Breast epithelium (tissue), 4 donors: ENCODE measurements at regions not wholly inside any gene's neighbourhood (a gene's known extent, or its start where the extent isn't known, plus 50 kb on each side); places are given as distances from the start of the nearest gene placed in this dataset.

Source experiments
- DNase-seq, 2 donors: peaks; one replicate each; pipeline ENCODE4 v3.0.0-alpha.2; 2019; ENCODE audit warnings: low spot score in 2 of 2
- H3K27ac ChIP-seq, 2 donors: fragments of 200-600 bp; sonication (generic) in 1 of 2; one replicate each; pipeline ENCODE4 v1.5.1; 2016 to 2019; ENCODE audit warnings: mild to moderate bottlenecking in 1 of 2
- H3K27me3 ChIP-seq, 2 donors: fragments of 200-600 bp; sonication (generic) in 1 of 2; one replicate each; pipeline versions ENCODE4 v1.5.1 to v1.6.0; 2017 to 2019; ENCODE audit warnings: control low read depth in 1 of 2, mild to moderate bottlenecking in 1 of 2
- H3K36me3 ChIP-seq: fragments of 200-600 bp; one replicate; pipeline ENCODE4 v1.5.1; 2019
- H3K4me1 ChIP-seq, 2 donors: fragments of 200-600 bp; sonication (generic); one replicate each; pipeline ENCODE4 v1.5.1; 2016 to 2019; ENCODE audit warnings: control low read depth in 1 of 2
- H3K4me3 ChIP-seq, 3 donors: fragments of 200-600 bp; sonication (generic); 1 replicate in 2 of 3; 2 replicates in 1 of 3; pipeline ENCODE4 v1.5.1; 2016 to 2019; ENCODE audit warnings: mild to moderate bottlenecking in 3 of 3, moderate library complexity in 2 of 3
- H3K9me3 ChIP-seq, 2 donors: fragments of 200-600 bp; sonication (generic) in 1 of 2; one replicate each; pipeline ENCODE4 v1.5.1; 2016 to 2019; ENCODE audit warnings: control low read depth in 1 of 2
- POLR2A ChIP-seq: fragments of 450-650 bp; IDR thresholded peaks from one replicate; pipeline ENCODE4 v1.6.1; 2016; ENCODE audit warnings: antibody characterized with exemption, mild to moderate bottlenecking, moderate library complexity
- POLR2AphosphoS5 ChIP-seq, 3 donors: sonication (generic); formaldehyde crosslinking; IDR thresholded peaks; one replicate each; pipeline ENCODE4 v1.6.1; 2017; ENCODE audit warnings: antibody characterized with exemption in 3 of 3
- intact Hi-C: fragments of 100-400 bp; cut with DNase I; formaldehyde crosslinking; loops from one replicate; pipeline ENCODE4 v1.15.1; 2023; ENCODE audit warnings: low total_unique reads
- TF ChIP-seq, protein P1 (sequence below), 3 donors: fragments of 450-650 bp; IDR thresholded peaks; one replicate each; pipeline ENCODE4 v1.5.1; 2016 to 2017; ENCODE audit warnings: antibody characterized with exemption in 3 of 3, mild to moderate bottlenecking in 3 of 3, moderate library complexity in 3 of 3

DNA sequence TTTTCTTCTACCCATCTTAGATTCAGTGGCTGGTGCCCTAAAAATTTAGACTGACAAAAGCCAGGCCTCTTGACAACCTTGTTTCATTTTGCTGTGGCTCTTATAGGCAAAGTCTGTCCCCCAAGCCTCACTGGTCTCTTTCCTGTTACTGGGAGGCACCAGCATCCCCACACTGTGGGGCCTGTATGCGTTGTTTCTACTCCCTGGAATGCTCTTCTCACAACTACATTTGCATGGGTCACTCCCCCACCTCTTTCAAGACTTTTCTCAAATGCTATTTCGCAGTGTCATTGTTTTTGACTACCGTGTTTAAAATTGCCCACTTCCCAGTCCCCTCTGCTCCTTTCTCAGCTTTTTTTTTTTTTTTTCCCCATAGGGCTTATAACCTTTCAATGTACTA is 108.7 kb upstream of the DGKB start:
- no peaks in the 10 kb centered on the region for H3K36me3 ChIP-seq
- intact Hi-C loops, result no loop called here

DNA sequence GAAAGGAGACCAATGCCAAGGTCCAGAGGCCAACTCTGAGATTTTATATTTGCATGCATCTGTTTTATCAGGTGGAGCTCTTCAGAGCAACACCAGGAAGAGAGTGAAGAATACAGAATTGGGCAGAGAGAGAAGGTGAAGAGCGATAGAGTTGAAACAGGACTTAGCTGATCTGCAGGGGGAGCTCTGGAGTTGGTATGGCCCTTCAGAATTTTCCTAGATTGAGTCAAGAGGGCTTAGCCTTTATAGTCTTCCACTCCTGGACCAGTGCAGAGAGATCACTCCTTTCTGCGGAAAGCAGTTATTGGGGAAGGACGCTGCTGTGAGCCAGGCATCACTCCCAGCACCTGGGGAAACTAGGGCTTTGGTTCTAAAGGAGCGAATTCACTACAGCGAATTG is 105.0 kb upstream of the DGKB start:
- DNase-seq, result no peak
- H3K4me3 ChIP-seq, result no peak overlapping the region

More for the DNA sequence above, 108.7 kb upstream of the DGKB start:
- H3K9me3 ChIP-seq, result no peaks in the 10 kb centered on the region
- H3K4me1 ChIP-seq, result no peaks in the 10 kb centered on the region
- no peak overlapping the region for H3K4me3 ChIP-seq
- TF ChIP-seq POLR2A, result no peak
- TF ChIP-seq, protein P1, sequence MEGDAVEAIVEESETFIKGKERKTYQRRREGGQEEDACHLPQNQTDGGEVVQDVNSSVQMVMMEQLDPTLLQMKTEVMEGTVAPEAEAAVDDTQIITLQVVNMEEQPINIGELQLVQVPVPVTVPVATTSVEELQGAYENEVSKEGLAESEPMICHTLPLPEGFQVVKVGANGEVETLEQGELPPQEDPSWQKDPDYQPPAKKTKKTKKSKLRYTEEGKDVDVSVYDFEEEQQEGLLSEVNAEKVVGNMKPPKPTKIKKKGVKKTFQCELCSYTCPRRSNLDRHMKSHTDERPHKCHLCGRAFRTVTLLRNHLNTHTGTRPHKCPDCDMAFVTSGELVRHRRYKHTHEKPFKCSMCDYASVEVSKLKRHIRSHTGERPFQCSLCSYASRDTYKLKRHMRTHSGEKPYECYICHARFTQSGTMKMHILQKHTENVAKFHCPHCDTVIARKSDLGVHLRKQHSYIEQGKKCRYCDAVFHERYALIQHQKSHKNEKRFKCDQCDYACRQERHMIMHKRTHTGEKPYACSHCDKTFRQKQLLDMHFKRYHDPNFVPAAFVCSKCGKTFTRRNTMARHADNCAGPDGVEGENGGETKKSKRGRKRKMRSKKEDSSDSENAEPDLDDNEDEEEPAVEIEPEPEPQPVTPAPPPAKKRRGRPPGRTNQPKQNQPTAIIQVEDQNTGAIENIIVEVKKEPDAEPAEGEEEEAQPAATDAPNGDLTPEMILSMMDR (IDR thresholded peaks at IDR 0.05), result no peak
- TF ChIP-seq POLR2AphosphoS5 (IDR thresholded peaks at IDR 0.05), result no peak
- DNase-seq, result no peak
- H3K27me3 ChIP-seq, result no peaks in the 10 kb centered on the region
- H3K27ac ChIP-seq, result no peak overlapping the region

DNA sequence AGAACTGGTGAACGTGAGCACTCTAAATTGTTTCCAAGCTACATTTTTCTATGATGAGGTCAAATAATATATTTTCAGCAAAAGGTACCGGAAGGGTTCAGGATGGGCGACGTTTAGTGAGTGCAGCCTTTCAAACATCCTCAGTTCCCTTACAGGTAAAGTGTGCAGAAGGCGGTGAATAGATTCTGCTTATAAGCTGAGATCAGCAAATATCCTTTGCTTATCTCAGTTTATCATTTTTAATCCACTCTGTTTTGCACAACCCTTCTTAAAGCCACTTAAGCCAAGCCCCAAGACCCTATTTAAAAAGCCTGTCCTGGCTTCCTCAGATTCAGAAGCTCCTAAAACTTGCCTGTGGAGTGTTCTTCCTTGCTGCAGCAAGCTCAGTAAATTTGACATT is 103.1 kb upstream of the DGKB start:
- intact Hi-C loops, result no loop called here
- Histone ChIP-seq H3K4me1 (no peaks in the 10 kb centered on the region), H3K27ac (no peak overlapping the region), H3K36me3 (no peaks in the 10 kb centered on the region), H3K27me3 (no peaks in the 10 kb centered on the region), H3K4me3 (no peak overlapping the region), H3K9me3 (no peaks in the 10 kb centered on the region)
- no peak for DNase-seq
- TF ChIP-seq POLR2A, result no peak

More for the DNA sequence above, 105.0 kb upstream of the DGKB start:
- no peak overlapping the region for H3K27ac ChIP-seq
- H3K9me3 ChIP-seq, result no peaks in the 10 kb centered on the region
- intact Hi-C loops, result no loop called here
- H3K27me3 ChIP-seq, result no peaks in the 10 kb centered on the region
- TF ChIP-seq, protein P1 (IDR thresholded peaks at IDR 0.05), result no peak
- TF ChIP-seq POLR2AphosphoS5 (IDR thresholded peaks at IDR 0.05) (no peak), POLR2A (no peak)
- H3K36me3 ChIP-seq, result no peaks in the 10 kb centered on the region
- H3K4me1 ChIP-seq, result no peaks in the 10 kb centered on the region

DNA sequence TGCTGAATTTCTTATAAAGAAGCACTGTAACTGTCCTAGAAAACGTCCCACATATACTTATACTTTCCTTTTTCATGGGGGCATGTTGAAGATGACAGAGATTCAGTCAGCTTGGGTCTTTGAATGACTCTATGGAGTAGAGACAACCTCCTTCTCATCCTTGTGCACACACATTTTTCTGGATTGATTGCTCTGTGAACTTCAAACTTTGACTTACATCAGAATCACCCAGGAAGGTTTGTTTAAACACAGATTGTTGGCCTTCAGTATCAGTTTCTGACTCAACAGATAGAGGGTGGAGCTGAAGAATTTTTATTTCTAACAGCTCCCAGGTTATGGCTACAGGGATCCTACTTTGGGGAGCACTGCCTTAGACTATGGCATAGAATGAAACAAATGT is 97.6 kb upstream of the DGKB start:
- H3K4me1 ChIP-seq, result no peaks in the 10 kb centered on the region
- TF ChIP-seq, protein P1 (IDR thresholded peaks at IDR 0.05), result no peak
- H3K4me3 ChIP-seq, result no peak overlapping the region
- DNase-seq, result no peak
- no peaks in the 10 kb centered on the region for H3K9me3 ChIP-seq
- intact Hi-C loops, result no loop called here
- no peaks in the 10 kb centered on the region for H3K36me3 ChIP-seq
- no peak overlapping the region for H3K27ac ChIP-seq
- H3K27me3 ChIP-seq, result no peaks in the 10 kb centered on the region

DNA sequence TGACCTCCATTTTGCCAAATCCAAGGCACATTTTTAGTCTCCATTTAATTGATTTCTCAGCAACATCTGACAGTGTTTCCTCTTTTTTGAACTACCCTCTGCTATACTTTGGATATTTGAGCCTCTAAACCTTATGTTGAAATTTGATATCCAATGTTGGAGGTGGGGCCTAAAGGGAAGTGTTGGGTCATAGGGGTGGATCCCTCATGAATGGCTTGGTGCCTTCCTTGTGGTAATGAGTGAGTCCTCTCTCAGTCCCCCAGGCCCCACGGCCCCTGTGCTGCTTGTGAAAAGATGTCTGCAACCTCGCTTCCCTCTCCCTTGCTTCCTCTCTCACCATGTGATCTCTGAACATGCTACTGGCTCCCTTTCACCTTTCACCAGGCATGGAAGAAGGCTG is 96.8 kb upstream of the DGKB start:
- intact Hi-C loops, result no loop called here
- Histone ChIP-seq H3K27me3 (no peaks in the 10 kb centered on the region), H3K36me3 (no peaks in the 10 kb centered on the region), H3K4me3 (no peak overlapping the region), H3K27ac (no peak overlapping the region), H3K4me1 (no peaks in the 10 kb centered on the region), H3K9me3 (no peaks in the 10 kb centered on the region)
- TF ChIP-seq, protein P1 (IDR thresholded peaks at IDR 0.05), result no peak
- TF ChIP-seq POLR2A (no peak), POLR2AphosphoS5 (IDR thresholded peaks at IDR 0.05) (no peak)
- DNase-seq, result no peak

DNA sequence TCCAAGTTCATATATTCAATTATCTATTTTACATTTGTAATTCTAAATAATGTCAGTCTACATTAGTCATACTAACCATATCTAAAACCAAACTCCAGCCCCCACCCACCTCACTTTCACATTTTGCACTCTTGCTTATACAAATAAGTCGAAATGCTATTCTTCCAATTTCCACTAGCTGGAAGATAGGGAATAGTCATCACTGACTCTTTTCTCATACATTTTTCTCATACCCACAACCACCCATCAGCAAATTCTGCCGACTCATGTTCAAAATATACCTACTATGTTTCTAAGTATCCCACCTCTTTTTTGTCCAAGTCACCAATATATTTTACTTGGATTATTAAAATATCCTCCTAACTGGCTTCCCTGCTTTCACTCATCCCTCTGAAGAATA is 93.2 kb upstream of the DGKB start:
- DNase-seq, result no peak
- no peak overlapping the region for H3K27ac ChIP-seq
- H3K9me3 ChIP-seq, result peaks cover 0 to 5% of the 10 kb centered on the region in 2 donors
- no peaks in the 10 kb centered on the region for H3K36me3 ChIP-seq
- no peak overlapping the region for H3K4me3 ChIP-seq
- TF ChIP-seq, protein P1 (IDR thresholded peaks at IDR 0.05), result no peak
- H3K4me1 ChIP-seq, result no peaks in the 10 kb centered on the region
- no peaks in the 10 kb centered on the region for H3K27me3 ChIP-seq
- intact Hi-C loops, result no loop called here
